NCI-H1417 (cell line): ENCODE measurements at regions not wholly inside any gene's neighbourhood (a gene's known extent, or its start where the extent isn't known, plus 50 kb on each side); places are given as distances from the start of the nearest gene placed in this dataset.
A peak's percentile ranks its signal among the peaks of the same experiment; 100 is the strongest.
"Not testable (repeated sequence)": the region's sequence is repeated elsewhere in the genome, so short reads cannot be mapped to it uniquely, and the experiment has no call there.

Source experiments
- DNase-seq, 3 experiments: peaks; one replicate each; lab custom pipeline; 2025; lab: John Stamatoyannopoulos, UW

DNA sequence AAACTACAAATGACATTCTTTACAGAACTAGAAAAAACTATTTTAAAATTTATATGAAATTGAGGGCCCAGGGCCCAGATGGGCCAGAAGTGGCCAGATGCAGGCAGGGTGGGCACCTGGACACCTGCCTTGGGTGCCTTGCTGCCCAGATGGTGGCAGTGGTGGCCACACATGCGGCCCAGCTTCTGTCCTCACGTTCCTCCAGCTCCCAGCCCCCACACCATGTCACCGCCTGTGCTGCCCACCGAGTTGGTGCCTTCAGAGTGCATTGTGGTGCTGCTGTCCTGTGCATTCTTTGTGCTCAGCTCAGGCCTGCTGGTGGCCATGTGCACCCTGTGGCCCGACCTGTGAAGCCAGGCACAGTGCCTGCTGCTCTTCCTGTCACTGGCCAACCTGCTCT lies 216.8 kb upstream of the CXADR start:
- DNase-seq, result no peak

GRCh38 chr21:17299576-17299975 lies 213.3 kb upstream of the CXADR start:
- not testable (repeated sequence) for DNase-seq

DNA sequence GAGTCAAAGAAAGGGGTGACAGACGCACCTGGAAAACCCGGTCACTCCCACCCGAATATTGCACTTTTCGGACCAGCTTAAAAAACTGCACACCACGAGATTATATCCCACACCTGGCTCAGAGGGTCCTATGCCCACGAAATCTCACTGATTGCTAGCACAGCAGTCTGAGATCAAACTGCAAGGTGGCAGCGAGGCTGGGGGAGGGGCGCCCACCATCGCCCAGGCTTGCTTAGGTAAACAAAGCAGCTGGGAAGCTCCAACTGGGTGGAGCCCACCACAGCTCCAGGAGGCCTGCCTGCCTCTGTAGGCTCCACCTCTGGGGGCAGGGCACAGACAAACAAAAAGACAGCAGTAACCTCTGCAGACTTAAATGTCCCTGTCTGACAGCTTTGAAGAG lies 185.1 kb upstream of the CXADR start:
- peak in 1 of 3 experiments; percentile 37 for DNase-seq

DNA sequence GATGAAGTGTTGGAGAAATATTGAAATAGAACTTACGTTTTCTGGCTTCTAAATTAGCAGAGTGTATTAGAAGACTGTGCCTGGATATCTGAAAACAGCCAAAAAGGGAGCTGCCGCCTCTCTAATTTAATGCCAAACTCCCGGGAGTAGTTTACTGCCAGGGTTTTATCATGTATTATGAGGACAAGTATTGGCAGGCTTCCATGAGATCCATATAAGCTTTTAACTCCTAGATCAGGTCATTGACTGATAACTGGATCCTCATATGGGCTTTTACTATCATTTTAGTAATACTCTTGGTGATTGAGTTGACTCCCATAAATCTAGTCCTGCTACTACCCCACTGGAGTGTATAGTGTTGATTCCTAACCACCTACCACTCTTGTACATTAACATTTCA lies 178.4 kb upstream of the CXADR start:
- DNase-seq, result peak in 2 of 3 experiments; percentile 8 to 81

GRCh38 chr21:17340081-17340480 lies 172.8 kb upstream of the CXADR start:
- DNase-seq, result peak in 2 of 3 experiments; percentile 14 to 51

- no peak for DNase-seq
Measured at GRCh38 chr21:17343055-17343454, 169.8 kb upstream of the CXADR start.

DNA sequence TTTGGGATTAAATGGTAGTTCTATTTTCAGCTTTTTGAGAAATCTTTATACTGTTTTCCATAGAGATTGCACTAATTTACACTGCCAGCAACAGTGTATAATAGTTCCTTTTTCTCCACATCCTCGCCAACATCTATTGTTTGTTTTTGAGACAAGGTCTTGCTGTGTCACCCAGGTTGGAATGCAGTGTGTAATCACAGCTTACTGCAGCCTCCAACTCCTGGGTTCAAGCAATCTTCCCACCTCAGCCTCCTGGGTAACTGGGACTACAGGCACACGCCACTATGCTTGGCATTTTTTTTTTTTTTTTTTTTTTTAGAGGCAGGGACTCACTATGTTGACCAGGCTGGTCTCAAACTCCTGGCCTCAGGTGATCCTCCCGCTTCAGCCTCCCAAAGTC lies 164.5 kb upstream of the CXADR start:
- DNase-seq, result no peak

GRCh38 chr21:17348849-17349248 lies 164.0 kb upstream of the CXADR start:
- no peak for DNase-seq

GRCh38 chr21:17351766-17352165 lies 161.1 kb upstream of the CXADR start:
- DNase-seq, result no peak

DNA sequence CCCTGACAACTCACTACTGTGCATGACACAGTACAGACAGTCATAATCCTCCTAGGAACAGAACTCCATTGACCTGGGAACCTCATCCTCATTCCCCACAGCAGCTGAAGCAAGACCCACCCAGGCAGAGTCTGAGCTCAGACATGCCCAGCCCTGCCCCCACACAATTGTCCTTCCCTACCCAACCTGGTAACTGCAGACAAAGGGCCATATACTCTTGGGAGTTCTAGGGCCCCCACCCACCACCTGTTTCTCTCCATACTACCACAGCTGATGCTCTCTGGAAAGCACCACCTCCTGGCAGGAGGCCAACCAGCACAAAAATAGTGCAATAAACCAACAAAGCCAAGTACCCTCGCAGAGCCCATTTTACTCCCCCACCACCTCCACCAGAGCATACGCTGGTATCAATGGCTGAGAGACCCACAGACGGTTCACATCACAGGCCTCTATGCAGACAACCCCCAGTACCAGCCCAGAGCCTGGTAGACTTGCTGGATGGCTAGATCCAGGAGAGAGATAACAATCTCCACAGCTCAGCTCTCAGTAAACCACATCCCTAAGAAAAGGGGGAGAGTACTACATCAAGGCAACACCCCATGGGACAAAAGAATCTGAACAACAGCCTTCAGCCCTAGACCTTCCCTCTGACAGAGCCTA lies 159.7 kb upstream of the CXADR start:
- DNase-seq, result peak; percentile 35 to 87 (median 73)

- peak in 2 of 3 experiments; percentile 35 to 80 for DNase-seq
Measured at GRCh38 chr21:17359781-17360180, 153.1 kb upstream of the CXADR start.

DNA sequence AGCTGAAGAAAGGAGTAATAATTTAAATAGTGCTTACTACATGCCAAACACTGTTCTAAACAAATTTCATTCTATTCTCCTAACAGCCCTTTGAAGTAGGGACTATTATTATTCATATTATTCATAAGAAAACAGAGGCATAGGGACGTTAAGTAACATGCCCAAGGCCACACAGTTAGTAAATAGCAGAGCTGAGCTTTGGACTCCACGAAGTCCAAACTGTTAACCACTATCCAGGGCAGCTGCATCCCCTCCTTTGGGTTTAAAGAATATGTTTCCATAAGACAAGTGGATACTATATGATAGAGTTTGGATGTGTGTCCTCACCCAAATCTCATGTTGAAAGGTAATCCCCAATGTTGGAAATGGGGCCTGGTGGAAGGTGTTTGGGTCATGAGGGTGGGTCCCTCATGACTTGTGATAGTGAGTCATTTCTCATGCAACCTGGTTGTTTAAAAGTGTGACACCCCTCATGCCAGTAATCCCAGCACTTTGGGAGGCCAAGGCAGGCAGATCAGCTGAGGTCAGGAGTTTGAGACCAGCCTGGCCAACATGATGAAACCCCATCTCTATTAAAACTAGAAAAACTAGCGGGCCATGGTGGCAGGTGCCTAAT lies 144.0 kb upstream of the CXADR start:
- no peak for DNase-seq

DNA sequence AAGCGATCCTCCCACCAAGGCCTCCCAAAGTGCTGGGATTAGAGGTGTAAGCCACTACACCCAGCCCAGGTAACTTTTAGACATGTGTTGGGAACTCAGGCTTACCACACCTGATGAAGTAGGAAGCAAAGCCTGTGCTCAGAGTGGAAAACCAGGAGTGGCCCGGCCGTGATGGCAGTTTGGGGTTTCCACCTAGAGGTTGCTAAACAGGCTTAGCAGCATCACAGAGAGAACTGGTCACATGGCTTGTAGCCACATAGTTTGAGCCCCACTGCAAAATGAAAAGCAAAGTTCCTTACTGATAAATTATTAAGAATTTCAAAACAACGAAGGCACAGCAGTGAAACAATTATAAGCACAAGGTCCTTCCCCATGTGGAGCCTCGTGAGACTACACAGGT lies 142.6 kb upstream of the CXADR start:
- DNase-seq, result peak in 1 of 3 experiments; percentile 68

DNA sequence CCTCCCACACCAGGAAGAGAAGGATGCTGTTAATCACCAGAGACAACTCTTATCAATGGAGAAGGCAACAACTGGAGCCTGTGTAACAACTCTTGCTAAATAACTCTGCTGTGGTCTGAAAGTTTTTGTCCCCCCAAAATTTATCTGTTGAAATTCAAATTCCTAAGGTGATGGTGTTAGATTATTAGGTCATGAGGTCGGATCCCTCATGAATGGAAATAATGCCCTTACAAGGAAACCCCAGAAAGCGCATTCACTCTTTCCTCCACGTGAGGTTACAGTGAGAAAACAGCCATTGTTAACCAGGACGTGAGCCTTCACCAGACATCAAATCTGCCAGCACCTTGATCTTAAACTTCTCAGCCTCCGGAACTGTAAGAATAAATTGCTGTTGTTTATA lies 141.9 kb upstream of the CXADR start:
- peak in 2 of 3 experiments; percentile 62 to 83 for DNase-seq

DNA sequence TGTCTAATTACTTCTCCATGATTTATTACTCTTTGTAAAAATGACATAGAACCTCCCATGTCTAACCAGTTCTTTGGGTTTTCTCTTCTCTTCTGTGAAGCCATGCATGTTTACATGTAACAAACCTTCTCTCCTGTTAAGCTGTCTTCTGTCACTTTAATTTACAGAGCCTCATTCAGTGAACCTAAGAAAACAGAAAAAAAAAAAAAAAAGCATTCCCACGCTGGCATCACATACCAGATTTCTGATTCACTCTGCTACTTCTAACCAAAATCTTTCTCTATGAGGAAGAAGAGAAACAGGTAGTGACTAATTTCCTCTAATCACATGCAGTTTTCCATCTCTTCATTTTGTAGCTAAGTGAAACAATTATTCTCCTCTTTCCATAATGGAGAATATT lies 141.4 kb upstream of the CXADR start:
- DNase-seq, result peak in 1 of 3 experiments; percentile 70

DNA sequence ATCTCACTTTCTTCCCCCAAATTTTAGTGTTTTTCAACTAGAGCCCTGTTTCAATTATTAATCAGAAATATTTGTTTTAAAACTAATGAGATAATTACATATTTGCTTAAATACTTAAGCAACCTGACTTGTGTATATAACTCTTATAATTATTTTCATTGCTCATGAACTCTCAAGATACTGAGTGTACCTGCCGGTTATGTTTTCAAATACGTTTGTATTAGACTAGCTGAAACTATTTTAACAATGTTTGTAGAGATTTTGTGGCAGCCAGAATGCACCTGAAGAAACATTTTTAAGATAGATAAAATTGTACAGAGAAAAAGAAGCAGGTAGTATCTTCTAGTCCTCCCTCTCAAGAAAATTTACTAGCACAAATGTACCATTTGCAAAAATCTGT lies 140.6 kb upstream of the CXADR start:
- no peak for DNase-seq

- DNase-seq, result peak; percentile 24 to 76 (median 69)
Measured at GRCh38 chr21:17386498-17386897, 126.3 kb upstream of the CXADR start.

- peak; percentile 55 to 93 (median 92) for DNase-seq
Measured at GRCh38 chr21:17387030-17387617, 125.7 kb upstream of the CXADR start.

GRCh38 chr21:17388226-17388625 lies 124.6 kb upstream of the CXADR start:
- DNase-seq, result peak in 2 of 3 experiments; percentile 25 to 35

GRCh38 chr21:17389311-17389710 lies 123.5 kb upstream of the CXADR start:
- no peak for DNase-seq

- DNase-seq, result no peak
Measured at GRCh38 chr21:17390569-17390968, 122.3 kb upstream of the CXADR start.

GRCh38 chr21:17391811-17392340 lies 121.0 kb upstream of the CXADR start:
- peak in 2 of 3 experiments; percentile 27 to 50 for DNase-seq

GRCh38 chr21:17393413-17393812 lies 119.4 kb upstream of the CXADR start:
- peak; percentile 19 to 64 (median 44) for DNase-seq
